ENCODE measurements at regions not wholly inside any gene's neighbourhood (a gene's known extent, or its start where the extent isn't known, plus 50 kb on each side); places are given as distances from the start of the nearest gene placed in this dataset.

DNA sequence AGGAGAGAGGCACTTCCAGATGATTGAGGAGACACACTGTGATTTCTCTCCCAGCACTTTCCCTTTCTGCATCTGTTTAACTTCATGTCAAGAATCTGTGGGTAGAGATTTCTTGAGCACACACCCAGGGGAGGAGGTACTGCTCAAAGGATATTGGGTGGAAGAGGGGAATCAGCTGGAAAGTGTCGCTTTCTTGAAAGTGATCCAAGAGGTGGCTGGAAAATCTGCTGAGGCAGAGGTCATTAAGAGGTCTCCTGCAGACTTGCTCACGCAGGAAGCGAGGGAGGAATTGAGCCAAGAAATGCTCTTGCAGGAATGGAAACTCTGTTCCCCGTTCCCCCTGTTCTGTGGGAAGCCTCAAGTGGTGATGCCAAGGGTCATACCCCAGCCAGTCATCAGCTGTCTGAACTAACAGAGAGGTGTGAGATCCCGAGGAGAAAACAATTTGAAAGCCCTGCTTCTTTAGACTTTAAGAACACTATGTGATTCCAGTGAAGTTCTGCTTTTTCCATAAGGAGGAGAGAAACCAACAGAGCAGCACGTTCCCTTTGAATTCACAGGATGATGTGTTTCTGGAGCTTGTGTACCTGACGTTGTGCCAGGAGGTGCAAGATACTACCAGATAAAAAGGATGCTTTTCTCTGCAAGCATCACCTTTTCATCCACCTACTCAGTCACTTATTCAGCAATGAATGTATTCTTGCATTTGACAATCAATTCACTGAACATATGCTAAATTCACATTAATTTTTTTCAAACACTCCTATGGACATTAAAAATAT is 163.4 kb upstream of the GPR12 start:
- H3K4me3 Mint-ChIP-seq = no peak overlapping the region
- TF ChIP-seq, protein P1, sequence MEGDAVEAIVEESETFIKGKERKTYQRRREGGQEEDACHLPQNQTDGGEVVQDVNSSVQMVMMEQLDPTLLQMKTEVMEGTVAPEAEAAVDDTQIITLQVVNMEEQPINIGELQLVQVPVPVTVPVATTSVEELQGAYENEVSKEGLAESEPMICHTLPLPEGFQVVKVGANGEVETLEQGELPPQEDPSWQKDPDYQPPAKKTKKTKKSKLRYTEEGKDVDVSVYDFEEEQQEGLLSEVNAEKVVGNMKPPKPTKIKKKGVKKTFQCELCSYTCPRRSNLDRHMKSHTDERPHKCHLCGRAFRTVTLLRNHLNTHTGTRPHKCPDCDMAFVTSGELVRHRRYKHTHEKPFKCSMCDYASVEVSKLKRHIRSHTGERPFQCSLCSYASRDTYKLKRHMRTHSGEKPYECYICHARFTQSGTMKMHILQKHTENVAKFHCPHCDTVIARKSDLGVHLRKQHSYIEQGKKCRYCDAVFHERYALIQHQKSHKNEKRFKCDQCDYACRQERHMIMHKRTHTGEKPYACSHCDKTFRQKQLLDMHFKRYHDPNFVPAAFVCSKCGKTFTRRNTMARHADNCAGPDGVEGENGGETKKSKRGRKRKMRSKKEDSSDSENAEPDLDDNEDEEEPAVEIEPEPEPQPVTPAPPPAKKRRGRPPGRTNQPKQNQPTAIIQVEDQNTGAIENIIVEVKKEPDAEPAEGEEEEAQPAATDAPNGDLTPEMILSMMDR (conservative IDR thresholded peaks at IDR 0.05) = no peak
- H3K27ac Mint-ChIP-seq = no peak overlapping the region
- H3K27me3 Mint-ChIP-seq = peaks cover 18% of the 10 kb centered on the region
- no peak for DNase-seq (ENCODE audit: extremely low spot score, unreplicated experiment)
- H3K9me3 Mint-ChIP-seq = no peaks in the 10 kb centered on the region
- H3K4me1 Mint-ChIP-seq (ENCODE audit: unreplicated experiment) = peaks cover 10% of the 10 kb centered on the region
- H3K36me3 Mint-ChIP-seq = no peaks in the 10 kb centered on the region

GRCh38 chr13:26921918-26922317 is 161.3 kb upstream of the GPR12 start:
- no peak overlapping the region for H3K27ac Mint-ChIP-seq
- H3K4me3 Mint-ChIP-seq = no peak overlapping the region
- TF ChIP-seq, protein P1 (conservative IDR thresholded peaks at IDR 0.05) = no peak

DNA sequence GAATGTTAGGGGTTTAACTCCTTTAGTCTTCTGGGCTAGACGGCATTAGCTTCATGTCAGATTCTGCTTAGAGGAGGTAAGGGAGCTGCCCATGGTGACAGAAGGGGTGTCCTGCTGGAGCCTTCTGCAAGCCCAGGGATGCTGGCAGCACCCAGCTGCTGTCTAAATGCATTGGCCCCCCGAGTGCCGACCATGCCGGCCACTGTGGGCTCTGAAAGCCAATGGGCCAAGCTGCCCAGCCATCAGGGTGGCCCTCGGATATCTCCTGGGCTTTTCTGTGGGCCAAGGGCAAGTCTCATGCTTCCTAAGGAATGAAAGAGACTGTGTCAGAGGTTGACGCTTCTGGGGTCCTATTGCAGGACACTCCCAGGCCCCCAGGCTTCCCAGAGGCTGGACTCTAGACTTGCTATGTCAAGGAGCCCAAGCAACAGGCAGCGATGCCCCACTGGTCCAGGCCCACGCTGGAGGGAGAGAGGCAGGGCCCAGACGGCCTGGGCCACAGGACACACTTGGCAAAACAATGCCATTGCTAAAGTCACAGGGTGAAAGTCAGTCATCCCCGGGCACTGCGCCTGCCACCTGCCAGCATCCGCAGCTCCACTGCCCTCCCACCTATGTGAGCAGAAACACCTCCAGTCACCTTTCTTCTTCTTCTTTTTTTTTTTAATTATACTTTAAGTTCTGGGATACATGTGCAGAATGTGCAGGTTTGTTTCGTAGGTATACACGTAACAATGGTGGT is 160.2 kb upstream of the GPR12 start:
- Mint-ChIP-seq H3K27me3 (peaks cover 10% of the 10 kb centered on the region), H3K4me1 (ENCODE audit: unreplicated experiment) (peaks cover 10% of the 10 kb centered on the region), H3K27ac (no peak overlapping the region), H3K36me3 (no peaks in the 10 kb centered on the region), H3K4me3 (no peak overlapping the region), H3K9me3 (no peaks in the 10 kb centered on the region)
- DNase-seq (ENCODE audit: extremely low spot score, unreplicated experiment) = no peak
- TF ChIP-seq, protein P1 (conservative IDR thresholded peaks at IDR 0.05) = no peak

More at GRCh38 chr13:26921918-26922317, 161.3 kb upstream of the GPR12 start:
- Mint-ChIP-seq H3K9me3 (no peaks in the 10 kb centered on the region), H3K36me3 (no peaks in the 10 kb centered on the region), H3K27me3 (peaks cover 14% of the 10 kb centered on the region), H3K4me1 (ENCODE audit: unreplicated experiment) (peaks cover 10% of the 10 kb centered on the region)
- no peak for DNase-seq (ENCODE audit: extremely low spot score, unreplicated experiment)

- Mint-ChIP-seq H3K27me3 (peaks cover 10% of the 10 kb centered on the region), H3K27ac (no peak overlapping the region), H3K4me1 (ENCODE audit: unreplicated experiment) (peaks cover 10% of the 10 kb centered on the region), H3K4me3 (no peak overlapping the region), H3K9me3 (no peaks in the 10 kb centered on the region), H3K36me3 (no peaks in the 10 kb centered on the region)
- TF ChIP-seq, protein P1 (conservative IDR thresholded peaks at IDR 0.05) = no peak
- DNase-seq (ENCODE audit: extremely low spot score, unreplicated experiment) = no peak
Observed at GRCh38 chr13:26919732-26920131, 159.1 kb upstream of the GPR12 start.

GRCh38 chr13:26919311-26919710 is 158.7 kb upstream of the GPR12 start:
- Mint-ChIP-seq H3K36me3 (no peaks in the 10 kb centered on the region), H3K4me1 (ENCODE audit: unreplicated experiment) (peaks cover 10% of the 10 kb centered on the region), H3K9me3 (no peaks in the 10 kb centered on the region), H3K4me3 (no peak overlapping the region), H3K27ac (no peak overlapping the region), H3K27me3 (peaks cover 10% of the 10 kb centered on the region)
- TF ChIP-seq, protein P1 (conservative IDR thresholded peaks at IDR 0.05) = no peak
- DNase-seq (ENCODE audit: extremely low spot score, unreplicated experiment) = no peak
